ENCODE measurements at regions not wholly inside any gene's neighbourhood (a gene's known extent, or its start where the extent isn't known, plus 50 kb on each side); places are given as distances from the start of the nearest gene placed in this dataset.

- Mint-ChIP-seq H3K27ac (no peak overlapping the region), H3K4me1 (ENCODE audit: low read depth) (no peaks in the 10 kb centered on the region), H3K27me3 (ENCODE audit: low read depth) (no peaks in the 10 kb centered on the region), H3K4me3 (no peak overlapping the region), H3K36me3 (ENCODE audit: low read depth) (no peaks in the 10 kb centered on the region), H3K9me3 (peaks cover 6% of the 10 kb centered on the region)
- no peak for DNase-seq
- CTCF ChIA-PET, result no interaction called here
- intact Hi-C loops (cut with micrococcal nuclease), result no loop called here
Observed at GRCh38 chr3:19093084-19093483, 55.2 kb upstream of the KCNH8 start.

DNA sequence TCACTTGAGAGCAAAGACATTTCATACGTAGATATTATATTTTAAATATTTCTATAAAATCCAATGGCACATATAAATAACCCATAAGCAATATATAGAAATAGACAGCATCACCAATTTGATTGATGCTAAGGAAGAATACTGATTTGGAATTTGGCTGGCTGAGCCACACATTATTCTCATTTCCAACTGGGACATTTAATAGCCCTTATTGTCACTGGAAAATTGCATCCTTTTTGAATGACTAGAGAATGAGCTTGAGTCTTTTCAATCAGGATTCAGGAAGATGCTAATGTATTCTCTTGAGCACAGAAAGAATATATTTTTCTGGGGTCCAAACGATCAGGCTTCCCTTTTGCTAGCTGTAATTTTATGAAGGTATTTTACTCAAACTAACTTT lies 70.9 kb upstream of the KCNH8 start:
- no peak overlapping the region for H3K27ac Mint-ChIP-seq
- CTCF ChIA-PET, result no interaction called here
- H3K4me1 Mint-ChIP-seq (ENCODE audit: low read depth), result no peaks in the 10 kb centered on the region
- intact Hi-C loops (cut with micrococcal nuclease), result no loop called here
- no peak overlapping the region for H3K4me3 Mint-ChIP-seq
- peaks cover 5% of the 10 kb centered on the region for H3K27me3 Mint-ChIP-seq (ENCODE audit: low read depth)
- no peak for DNase-seq
- no peaks in the 10 kb centered on the region for H3K9me3 Mint-ChIP-seq
- no peaks in the 10 kb centered on the region for H3K36me3 Mint-ChIP-seq (ENCODE audit: low read depth)

- CTCF ChIA-PET, result no interaction called here
- H3K9me3 Mint-ChIP-seq, result no peaks in the 10 kb centered on the region
- no peaks in the 10 kb centered on the region for H3K36me3 Mint-ChIP-seq (ENCODE audit: low read depth)
- no peak overlapping the region for H3K27ac Mint-ChIP-seq
- no peak overlapping the region for H3K4me3 Mint-ChIP-seq
- intact Hi-C loops (cut with micrococcal nuclease), result no loop called here
- peaks cover 2% of the 10 kb centered on the region for H3K27me3 Mint-ChIP-seq (ENCODE audit: low read depth)
- DNase-seq, result no peak
- H3K4me1 Mint-ChIP-seq (ENCODE audit: low read depth), result no peaks in the 10 kb centered on the region
Observed at GRCh38 chr3:19075037-19075436, 73.3 kb upstream of the KCNH8 start.

GRCh38 chr3:19074257-19074900 lies 73.9 kb upstream of the KCNH8 start:
- CTCF ChIA-PET, result no interaction called here
- no peak overlapping the region for H3K4me3 Mint-ChIP-seq
- no peak overlapping the region for H3K27ac Mint-ChIP-seq
- intact Hi-C loops (cut with micrococcal nuclease), result no loop called here
- peaks cover 2% of the 10 kb centered on the region for H3K27me3 Mint-ChIP-seq (ENCODE audit: low read depth)
- H3K4me1 Mint-ChIP-seq (ENCODE audit: low read depth), result no peaks in the 10 kb centered on the region
- no peaks in the 10 kb centered on the region for H3K9me3 Mint-ChIP-seq
- no peaks in the 10 kb centered on the region for H3K36me3 Mint-ChIP-seq (ENCODE audit: low read depth)
- no peak for DNase-seq

DNA sequence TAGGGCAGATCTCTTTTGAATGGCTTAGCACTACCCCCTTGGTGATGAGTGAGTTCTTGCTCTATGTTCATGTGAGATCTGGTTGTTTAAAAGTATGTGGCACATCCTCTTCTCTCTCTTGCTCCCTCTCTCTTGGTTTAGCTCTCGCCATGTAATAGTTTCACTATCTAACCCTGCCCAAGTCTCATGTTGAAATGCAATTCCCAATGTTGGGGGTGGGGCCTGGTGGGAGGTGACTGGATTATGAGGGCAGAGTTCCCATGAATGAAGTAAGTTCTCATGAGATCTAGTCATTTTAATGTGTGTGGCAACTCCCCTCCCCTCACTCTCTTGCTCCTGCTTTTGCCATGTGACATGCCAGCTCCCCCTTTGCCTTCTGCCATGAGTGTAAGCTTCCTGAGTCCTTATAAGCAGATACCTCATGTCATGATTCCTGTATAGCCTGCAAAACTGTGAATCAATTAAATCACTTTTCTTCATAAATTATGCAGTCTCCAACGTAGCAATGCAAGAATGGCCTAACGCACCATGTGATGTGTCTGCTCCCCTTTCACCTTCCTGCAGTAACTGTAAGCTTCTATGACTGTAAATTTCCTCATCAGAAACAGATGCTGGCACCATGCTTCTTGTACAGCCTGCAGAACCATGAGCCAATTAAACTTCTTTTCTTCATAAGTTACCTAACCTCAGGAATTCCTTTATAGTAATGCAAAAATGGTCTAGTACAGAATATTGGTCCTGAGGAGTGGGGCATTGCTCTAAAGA lies 74.8 kb upstream of the KCNH8 start:
- Mint-ChIP-seq H3K36me3 (ENCODE audit: low read depth) (no peaks in the 10 kb centered on the region), H3K27ac (no peak overlapping the region), H3K9me3 (no peaks in the 10 kb centered on the region), H3K4me1 (ENCODE audit: low read depth) (no peaks in the 10 kb centered on the region), H3K4me3 (no peak overlapping the region), H3K27me3 (ENCODE audit: low read depth) (peaks cover 2% of the 10 kb centered on the region)
- CTCF ChIA-PET, result no interaction called here
- no peak for DNase-seq
- intact Hi-C loops (cut with micrococcal nuclease), result no loop called here

- Mint-ChIP-seq H3K4me1 (ENCODE audit: low read depth) (no peaks in the 10 kb centered on the region), H3K27me3 (ENCODE audit: low read depth) (peaks cover 2% of the 10 kb centered on the region), H3K36me3 (ENCODE audit: low read depth) (no peaks in the 10 kb centered on the region), H3K4me3 (no peak overlapping the region), H3K27ac (no peak overlapping the region), H3K9me3 (no peaks in the 10 kb centered on the region)
- DNase-seq, result no peak
- intact Hi-C loops (cut with micrococcal nuclease), result no loop called here
- CTCF ChIA-PET, result no interaction called here
Observed at GRCh38 chr3:19070325-19070724, 78.0 kb upstream of the KCNH8 start.

GRCh38 chr3:19065027-19065426 lies 83.3 kb upstream of the KCNH8 start:
- no peak overlapping the region for H3K27ac Mint-ChIP-seq
- no peak for DNase-seq
- peaks cover 2% of the 10 kb centered on the region for H3K27me3 Mint-ChIP-seq (ENCODE audit: low read depth)
- no peaks in the 10 kb centered on the region for H3K4me1 Mint-ChIP-seq (ENCODE audit: low read depth)
- H3K36me3 Mint-ChIP-seq (ENCODE audit: low read depth), result no peaks in the 10 kb centered on the region
- H3K9me3 Mint-ChIP-seq, result no peaks in the 10 kb centered on the region
- H3K4me3 Mint-ChIP-seq, result no peak overlapping the region
- intact Hi-C loops (cut with micrococcal nuclease), result loop anchor here (1.0 to 10.0 kb wide), 4 partner anchors 187 to 801 kb away; no protein-coding TSS in a partner anchor
- CTCF ChIA-PET, result interaction anchor here (0.6 to 1.4 kb wide), 5 partner anchors 11 to 801 kb away, joined by 3 to 5 read pairs (median 3); no protein-coding TSS in a partner anchor

DNA sequence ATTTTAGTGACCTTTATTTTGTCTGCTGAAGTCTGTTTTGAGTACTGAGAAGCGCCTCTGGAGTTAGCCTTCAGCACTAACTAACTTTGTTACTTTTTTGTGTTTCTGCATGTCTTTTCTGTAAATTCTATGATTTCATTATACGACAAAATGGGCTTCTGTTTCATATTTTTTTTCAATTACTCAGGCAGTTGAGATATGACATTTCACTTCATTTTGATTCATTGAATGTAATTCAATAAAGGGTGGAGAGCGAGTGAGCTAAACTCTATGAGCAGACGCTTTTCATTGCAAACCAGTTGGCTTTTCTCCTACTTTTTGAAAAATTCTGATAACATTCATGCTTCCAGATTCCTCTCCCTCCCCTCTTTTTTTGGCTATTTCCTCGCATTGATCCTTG lies 84.4 kb upstream of the KCNH8 start:
- no peak for DNase-seq
- CTCF ChIA-PET, result interaction anchor here (0.6 to 1.0 kb wide), 2 partner anchors 48 to 802 kb away, joined by 3 to 5 read pairs; no protein-coding TSS in a partner anchor
- H3K27ac Mint-ChIP-seq, result no peak overlapping the region
- no peaks in the 10 kb centered on the region for H3K36me3 Mint-ChIP-seq (ENCODE audit: low read depth)
- no peaks in the 10 kb centered on the region for H3K9me3 Mint-ChIP-seq
- intact Hi-C loops (cut with micrococcal nuclease), result loop anchor here (10.0 kb wide), 1 partner anchor 481 kb away; no protein-coding TSS in a partner anchor
- H3K4me3 Mint-ChIP-seq, result no peak overlapping the region
- no peaks in the 10 kb centered on the region for H3K4me1 Mint-ChIP-seq (ENCODE audit: low read depth)
- peaks cover 2% of the 10 kb centered on the region for H3K27me3 Mint-ChIP-seq (ENCODE audit: low read depth)

GRCh38 chr3:19060404-19060803 lies 87.9 kb upstream of the KCNH8 start:
- H3K27ac Mint-ChIP-seq, result no peak overlapping the region
- H3K4me1 Mint-ChIP-seq (ENCODE audit: low read depth), result no peaks in the 10 kb centered on the region
- H3K9me3 Mint-ChIP-seq, result no peaks in the 10 kb centered on the region
- DNase-seq, result no peak
- no peaks in the 10 kb centered on the region for H3K27me3 Mint-ChIP-seq (ENCODE audit: low read depth)
- intact Hi-C loops (cut with micrococcal nuclease), result loop anchor here (10.0 kb wide), 1 partner anchor 484 kb away; no protein-coding TSS in a partner anchor
- CTCF ChIA-PET, result interaction anchor here (0.5 kb wide), 1 partner anchor 817 kb away, joined by 6 read pairs; no protein-coding TSS in a partner anchor
- H3K36me3 Mint-ChIP-seq (ENCODE audit: low read depth), result no peaks in the 10 kb centered on the region
- no peak overlapping the region for H3K4me3 Mint-ChIP-seq

- Mint-ChIP-seq H3K27ac (no peak overlapping the region), H3K4me3 (no peak overlapping the region), H3K4me1 (ENCODE audit: low read depth) (no peaks in the 10 kb centered on the region), H3K36me3 (ENCODE audit: low read depth) (no peaks in the 10 kb centered on the region), H3K9me3 (no peaks in the 10 kb centered on the region), H3K27me3 (ENCODE audit: low read depth) (no peaks in the 10 kb centered on the region)
- CTCF ChIA-PET, result no interaction called here
- no peak for DNase-seq
- intact Hi-C loops (cut with micrococcal nuclease), result no loop called here
Observed at GRCh38 chr3:19052874-19053273, 95.4 kb upstream of the KCNH8 start.

GRCh38 chr3:19046440-19046839 lies 101.9 kb upstream of the KCNH8 start:
- Mint-ChIP-seq H3K4me1 (ENCODE audit: low read depth) (no peaks in the 10 kb centered on the region), H3K27me3 (ENCODE audit: low read depth) (no peaks in the 10 kb centered on the region), H3K27ac (no peak overlapping the region), H3K36me3 (ENCODE audit: low read depth) (no peaks in the 10 kb centered on the region), H3K9me3 (no peaks in the 10 kb centered on the region), H3K4me3 (no peak overlapping the region)
- CTCF ChIA-PET, result interaction anchor here (0.6 to 0.7 kb wide), 4 partner anchors 34 to 831 kb away, joined by 3 to 7 read pairs (median 3); no protein-coding TSS in a partner anchor
- intact Hi-C loops (cut with micrococcal nuclease), result loop anchor here (1.0 kb wide), 1 partner anchor 820 kb away; no protein-coding TSS in a partner anchor
- DNase-seq, result no peak

DNA sequence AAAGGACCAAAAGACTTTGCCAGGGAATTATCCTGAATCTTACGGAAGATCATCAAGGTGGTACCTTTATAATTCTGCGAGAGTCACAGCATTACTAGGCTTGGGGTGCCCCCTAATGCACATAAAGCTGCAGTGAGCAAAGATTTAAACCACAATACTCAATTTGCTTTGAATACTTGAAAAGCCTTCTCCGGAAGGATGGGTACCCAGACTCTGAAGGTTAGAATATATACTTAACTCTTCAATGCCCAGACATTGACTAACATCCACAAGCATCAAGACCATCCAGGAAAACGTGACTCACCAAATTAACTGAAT lies 117.8 kb upstream of the KCNH8 start:
- Mint-ChIP-seq H3K27me3 (ENCODE audit: low read depth) (peaks cover 4% of the 10 kb centered on the region), H3K36me3 (ENCODE audit: low read depth) (no peaks in the 10 kb centered on the region), H3K27ac (no peak overlapping the region), H3K9me3 (no peaks in the 10 kb centered on the region), H3K4me3 (no peak overlapping the region), H3K4me1 (ENCODE audit: low read depth) (peaks cover 5% of the 10 kb centered on the region)
- CTCF ChIA-PET, result interaction anchor here (0.7 to 2.1 kb wide), 2 partner anchors 42 to 909 kb away, joined by 3 to 7 read pairs; no protein-coding TSS in a partner anchor
- intact Hi-C loops (cut with micrococcal nuclease), result loop anchor here (1.0 to 2.0 kb wide), 4 partner anchors 42 to 1136 kb away; no protein-coding TSS in a partner anchor
- peak; percentile 44 for DNase-seq

Data from activated naive CD4-positive, alpha-beta T cell treated with anti-CD3 and anti-CD28 coated beads for 36 hours (primary cell).